Islet precursor cell (in vitro differentiated cells): ENCODE measurements at regions not wholly inside any gene's neighbourhood (a gene's known extent, or its start where the extent isn't known, plus 50 kb on each side); places are given as distances from the start of the nearest gene placed in this dataset.

Experiments
- DNase-seq: peaks from one replicate; pipeline ENCODE4 v3.0.0-alpha.2; 2018

DNA sequence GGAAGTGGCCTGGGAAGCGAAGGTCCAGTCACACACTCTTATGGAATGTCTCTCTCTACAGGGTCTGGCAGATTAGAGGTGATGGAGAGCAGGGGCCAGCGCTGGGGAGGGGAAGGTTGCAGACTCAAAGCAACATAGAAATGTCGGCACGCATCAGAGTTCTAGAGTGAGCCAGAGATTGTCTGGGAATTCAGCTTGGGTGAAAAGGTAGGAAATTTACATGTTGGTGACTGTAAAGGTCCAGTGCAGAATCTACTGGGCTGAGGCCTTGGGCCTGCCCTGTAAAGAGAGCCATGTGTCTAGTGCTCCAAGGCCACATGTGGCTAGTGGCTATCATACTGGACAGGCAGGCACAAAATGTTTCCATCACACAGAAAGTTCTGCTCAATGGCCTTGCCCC lies 80.8 kb downstream of the FOXA2 start:
- DNase-seq = no peak

GRCh38 chr20:22502731-22503191 lies 81.6 kb downstream of the FOXA2 start:
- DNase-seq = no peak

GRCh38 chr20:22501566-22502344 lies 82.6 kb downstream of the FOXA2 start:
- no peak for DNase-seq

- no peak for DNase-seq
These were observed 83.3 kb downstream of the FOXA2 start for GRCh38 chr20:22501034-22501433.

- no peak for DNase-seq
These were observed 84.7 kb downstream of the FOXA2 start for GRCh38 chr20:22499515-22500166.

DNA sequence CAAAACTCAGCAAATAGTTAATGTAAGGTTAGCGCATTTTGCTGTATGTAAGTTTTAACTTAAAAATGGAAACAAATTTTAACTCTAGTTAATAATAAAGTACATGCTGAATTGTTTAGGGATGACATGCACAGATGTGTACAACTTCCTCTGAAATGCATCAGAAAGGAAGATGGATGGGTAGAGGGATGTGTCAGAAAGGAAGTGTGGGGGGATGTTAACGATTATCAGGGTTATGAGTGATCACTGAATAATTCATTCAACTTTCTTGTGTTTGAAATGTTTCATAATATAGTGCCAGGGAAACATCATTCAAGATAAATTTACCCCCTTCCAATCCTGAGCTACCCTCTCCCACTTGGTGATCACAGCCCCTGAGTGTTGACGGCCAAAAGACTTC lies 87.6 kb downstream of the FOXA2 start:
- DNase-seq = no peak

DNA sequence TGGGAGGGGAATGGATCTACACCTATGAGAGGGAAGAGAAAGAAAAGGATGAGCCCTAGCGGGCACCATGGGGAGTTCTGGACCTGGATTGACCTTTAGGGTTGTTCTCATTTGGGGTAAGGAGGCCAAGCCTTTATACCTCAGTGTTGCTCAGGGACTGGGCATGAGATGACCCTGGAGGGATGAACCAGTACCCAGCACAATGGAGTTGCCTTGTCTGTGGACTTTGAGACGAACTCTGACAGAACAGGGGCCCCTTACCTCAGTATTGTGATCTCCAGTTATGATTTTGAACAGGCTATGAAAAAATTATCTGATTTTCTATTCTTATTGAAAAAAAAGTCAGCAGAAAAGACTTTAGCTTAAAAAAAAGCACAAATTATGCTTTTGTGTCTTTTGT lies 88.6 kb downstream of the FOXA2 start:
- DNase-seq = no peak

DNA sequence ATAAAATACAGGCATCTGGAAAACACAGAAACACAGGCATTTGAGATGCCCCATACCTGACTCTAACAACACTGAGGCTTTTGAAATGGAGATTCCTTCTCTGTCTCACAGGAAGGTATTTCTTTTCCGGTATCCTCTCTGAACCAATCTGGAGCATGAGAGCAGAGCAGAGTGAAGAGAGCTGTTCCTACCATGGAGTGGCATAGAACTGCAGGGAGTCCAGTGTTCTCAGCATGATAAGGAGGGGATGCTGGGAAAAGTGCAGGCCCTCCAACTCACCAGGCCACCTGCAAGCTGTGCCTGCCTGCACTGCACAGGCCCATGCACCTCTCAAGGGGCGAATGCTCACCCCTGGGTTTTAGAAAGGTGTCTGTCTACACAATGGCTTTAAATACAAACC lies 89.2 kb downstream of the FOXA2 start:
- DNase-seq = no peak

GRCh38 chr20:22492497-22492896 lies 91.9 kb downstream of the FOXA2 start:
- DNase-seq = no peak

GRCh38 chr20:22491194-22491505 lies 93.2 kb downstream of the FOXA2 start:
- DNase-seq = no peak

GRCh38 chr20:22490287-22491193 lies 93.8 kb downstream of the FOXA2 start:
- no peak for DNase-seq

DNA sequence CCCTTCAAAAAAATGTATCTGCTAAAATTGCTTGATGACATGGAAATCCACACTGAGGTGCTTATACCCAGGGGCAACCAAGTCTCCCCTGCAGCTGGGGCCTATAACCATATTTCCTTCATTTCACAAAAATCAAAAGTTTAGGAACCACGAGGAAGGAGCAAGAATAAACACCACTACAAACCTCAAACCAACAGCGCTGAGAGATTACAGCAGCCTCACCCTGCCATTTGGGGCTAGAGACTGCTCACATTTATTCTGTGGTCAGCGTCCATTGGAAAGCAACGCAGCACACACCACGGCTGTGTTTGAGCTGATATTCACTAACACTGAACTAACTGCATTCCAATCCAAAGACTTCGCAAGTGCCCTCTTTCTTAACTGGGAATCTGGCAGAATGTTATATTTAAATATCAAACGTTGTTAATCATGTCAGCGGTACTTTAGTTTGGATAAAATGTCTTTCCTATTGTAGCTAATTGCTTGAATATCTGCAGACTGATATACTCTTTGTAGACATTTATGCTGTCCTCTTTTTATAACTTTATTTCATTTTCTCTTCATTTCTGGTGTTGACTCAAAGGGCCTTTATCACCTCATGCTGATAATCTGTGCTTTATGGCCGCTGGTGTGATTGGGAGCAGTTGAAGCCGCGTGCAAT lies 94.6 kb downstream of the FOXA2 start:
- no peak for DNase-seq

DNA sequence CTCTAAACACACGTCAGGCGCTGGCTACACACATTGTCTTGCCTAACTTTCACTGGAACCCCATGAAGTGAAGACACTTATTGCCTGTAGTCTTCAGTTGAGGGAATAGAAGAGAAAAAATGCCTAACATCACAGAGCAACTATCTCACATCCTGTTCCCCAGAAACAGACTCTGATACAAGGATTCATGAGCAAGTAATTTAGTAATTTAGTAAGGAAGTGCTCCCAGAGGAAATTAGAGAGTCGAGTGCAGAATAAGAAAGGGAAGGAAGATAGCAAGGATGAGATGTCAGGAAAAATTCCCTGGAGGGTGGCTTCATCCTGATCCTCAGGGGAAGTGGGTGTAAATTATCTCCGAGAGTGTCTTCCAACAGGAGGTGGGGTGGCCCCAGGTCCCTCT lies 104.0 kb downstream of the FOXA2 start:
- DNase-seq = no peak

DNA sequence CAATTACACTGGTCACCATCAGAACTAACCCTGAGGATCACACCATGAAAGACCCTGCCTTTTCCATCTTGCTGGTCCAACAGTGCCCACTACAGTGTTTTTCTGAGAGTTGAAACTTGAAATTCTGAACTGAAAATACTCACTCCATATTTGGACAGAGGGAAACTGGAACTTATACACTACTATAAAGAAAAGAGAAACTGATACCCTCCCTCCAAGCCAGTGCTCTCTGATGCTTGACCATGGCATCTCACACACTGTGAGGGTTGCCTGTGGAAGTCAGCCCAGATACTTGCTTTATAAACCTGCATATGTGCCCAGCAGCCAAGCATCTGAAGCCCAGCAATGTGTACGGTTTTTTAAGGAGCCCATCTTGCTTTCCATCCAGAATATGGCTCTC lies 108.7 kb downstream of the FOXA2 start:
- DNase-seq = no peak

- DNase-seq = no peak
These were observed 110.1 kb downstream of the FOXA2 start for GRCh38 chr20:22474224-22474623.

GRCh38 chr20:22473293-22473692 lies 111.1 kb downstream of the FOXA2 start:
- DNase-seq = no peak

GRCh38 chr20:22472447-22473100 lies 111.8 kb downstream of the FOXA2 start:
- DNase-seq = no peak

DNA sequence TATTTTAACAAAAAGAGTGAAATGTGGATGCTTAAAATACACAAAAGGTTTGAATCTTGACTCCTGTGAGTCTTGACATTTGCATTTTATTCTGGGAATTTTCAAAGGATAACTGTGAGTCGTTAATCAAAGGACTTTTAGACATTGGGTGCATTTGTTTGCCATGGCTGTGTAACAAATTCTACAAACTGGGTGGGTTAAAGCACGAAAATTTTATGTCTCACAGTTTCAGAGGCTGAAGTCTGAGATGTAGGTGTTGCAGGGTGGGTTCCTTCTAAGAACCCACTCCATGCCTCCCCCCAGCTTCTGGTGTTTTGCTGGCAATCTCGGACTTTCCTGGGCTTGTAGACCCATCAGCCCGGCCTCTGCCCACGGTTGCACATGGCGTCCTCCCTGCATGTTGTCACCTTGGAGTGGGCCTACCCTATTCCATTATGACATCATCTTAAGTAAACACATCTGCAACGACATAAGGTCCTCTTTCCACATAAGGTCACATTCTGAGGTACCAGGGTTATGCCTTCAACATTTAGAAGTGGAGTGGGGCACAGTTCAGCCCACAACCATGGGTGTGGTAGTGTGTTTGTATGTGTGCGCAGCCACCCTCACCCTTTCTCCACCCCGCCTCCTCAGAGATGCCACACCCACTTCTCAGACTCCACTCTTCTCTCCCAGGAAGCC lies 113.1 kb downstream of the FOXA2 start:
- DNase-seq = no peak

GRCh38 chr20:22470620-22471026 lies 113.7 kb downstream of the FOXA2 start:
- DNase-seq = no peak

- no peak for DNase-seq
These were observed 117.8 kb downstream of the FOXA2 start for GRCh38 chr20:22466447-22467171.
